EL (cell line): ENCODE measurements at regions not wholly inside any gene's neighbourhood (a gene's known extent, or its start where the extent isn't known, plus 50 kb on each side); places are given as distances from the start of the nearest gene placed in this dataset.

Experiments
- DNase-seq: peaks from one replicate; pipeline ENCODE4 v3.0.0-alpha.2; 2016

DNA sequence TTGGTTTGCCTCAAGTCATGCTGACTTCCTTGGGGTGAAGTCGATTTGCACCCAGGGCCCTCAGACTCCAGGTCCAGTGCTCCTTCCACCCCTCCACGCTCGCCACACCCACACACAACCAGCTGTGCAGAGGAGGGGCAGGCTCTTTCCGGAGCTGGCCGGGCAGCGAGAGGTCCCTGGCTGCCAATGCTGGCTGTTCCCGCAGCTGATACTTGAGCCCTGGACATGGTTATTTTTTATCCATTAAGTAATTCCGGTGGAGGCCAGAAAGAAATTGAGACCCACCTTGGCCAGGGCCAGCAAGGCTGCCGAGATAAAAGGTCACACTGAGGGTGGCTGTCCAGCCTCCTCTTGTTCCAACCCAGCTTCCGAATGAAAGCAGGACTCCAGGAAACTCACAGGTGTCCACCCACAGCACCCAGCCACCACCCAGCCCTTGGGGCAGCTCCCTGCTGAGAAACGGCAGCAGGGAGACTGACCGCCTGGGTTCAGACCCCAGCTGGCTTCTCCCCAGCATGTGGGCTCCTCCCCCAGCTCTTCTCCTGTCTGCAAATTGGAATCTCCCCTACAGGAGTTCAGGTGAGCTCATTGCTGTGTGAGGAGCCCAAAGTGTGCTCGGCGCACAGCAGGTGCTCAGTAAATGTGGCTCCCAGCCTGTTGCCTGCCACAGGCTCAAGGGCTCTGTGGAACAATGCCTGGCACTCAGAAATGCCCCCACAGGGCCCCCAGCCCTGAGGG, 77.8 kb downstream of the PDGFA start:
- DNase-seq: no peak

DNA sequence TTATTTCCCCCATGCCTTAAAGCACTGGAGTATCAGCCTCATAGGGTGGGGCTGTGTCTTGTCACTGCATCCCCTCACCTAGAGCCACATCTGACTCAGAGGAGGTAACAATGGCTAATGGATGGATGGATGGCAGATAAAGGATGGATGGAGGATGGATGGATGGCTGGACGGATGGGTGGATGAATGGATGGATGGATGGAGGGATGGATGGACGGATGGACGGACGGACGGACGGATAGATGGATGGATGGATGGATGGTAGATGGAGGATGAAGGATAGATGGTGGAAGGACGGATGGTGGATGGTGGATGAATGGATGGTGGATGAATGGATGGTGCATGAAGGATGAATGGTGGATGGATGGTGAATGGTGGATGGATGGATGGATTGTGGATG, 77.2 kb downstream of the PDGFA start:
- DNase-seq: no peak

DNA sequence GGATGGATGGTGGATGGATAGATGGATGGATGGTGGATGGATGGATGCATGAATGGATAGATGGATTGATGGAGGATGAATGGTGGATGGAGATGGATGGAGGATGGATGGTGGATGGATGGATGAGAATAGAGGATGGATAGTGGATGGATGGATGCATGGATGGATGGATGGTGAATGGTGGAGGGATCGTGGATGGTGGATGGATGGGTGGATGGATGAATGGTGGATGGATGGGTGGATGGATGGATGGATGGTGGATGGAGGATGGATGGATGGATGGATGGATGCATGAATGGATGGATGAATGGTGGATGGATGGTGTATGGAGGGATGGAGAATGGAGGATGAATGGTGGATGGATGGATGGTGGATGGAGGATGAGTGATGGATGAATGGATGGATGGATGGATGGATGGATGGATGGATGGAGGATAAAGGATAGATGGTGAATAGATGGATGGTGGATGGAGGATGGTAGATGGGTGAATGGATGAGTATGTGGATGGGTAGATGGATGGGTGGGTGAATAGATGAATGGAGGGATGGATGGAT, 76.3 kb downstream of the PDGFA start:
- no peak for DNase-seq

GRCh38 chr7:444606-445005, 75.0 kb downstream of the PDGFA start:
- no peak for DNase-seq

DNA sequence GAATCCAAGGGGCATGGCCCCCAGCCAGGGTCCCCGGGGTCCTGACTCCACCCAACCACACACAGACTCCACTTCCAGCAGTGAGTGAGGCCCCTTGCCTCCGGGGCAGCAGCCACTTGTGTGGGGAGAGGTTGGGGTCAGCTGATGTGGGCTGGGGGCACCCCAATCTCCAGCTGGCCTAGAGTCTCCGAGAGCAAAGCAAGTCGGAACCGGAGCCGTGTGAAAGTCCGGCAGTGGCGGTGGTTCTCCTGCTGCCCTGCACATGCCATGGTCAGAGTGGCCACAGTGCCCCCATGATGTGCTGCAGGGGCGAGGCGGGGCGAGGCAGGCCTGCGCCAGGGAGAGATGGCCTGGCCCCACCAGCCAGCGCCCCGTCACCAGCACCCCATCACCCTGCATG, 74.6 kb downstream of the PDGFA start:
- no peak for DNase-seq

- DNase-seq: no peak
Measured at GRCh38 chr7:445563-446288, 73.9 kb downstream of the PDGFA start.

DNA sequence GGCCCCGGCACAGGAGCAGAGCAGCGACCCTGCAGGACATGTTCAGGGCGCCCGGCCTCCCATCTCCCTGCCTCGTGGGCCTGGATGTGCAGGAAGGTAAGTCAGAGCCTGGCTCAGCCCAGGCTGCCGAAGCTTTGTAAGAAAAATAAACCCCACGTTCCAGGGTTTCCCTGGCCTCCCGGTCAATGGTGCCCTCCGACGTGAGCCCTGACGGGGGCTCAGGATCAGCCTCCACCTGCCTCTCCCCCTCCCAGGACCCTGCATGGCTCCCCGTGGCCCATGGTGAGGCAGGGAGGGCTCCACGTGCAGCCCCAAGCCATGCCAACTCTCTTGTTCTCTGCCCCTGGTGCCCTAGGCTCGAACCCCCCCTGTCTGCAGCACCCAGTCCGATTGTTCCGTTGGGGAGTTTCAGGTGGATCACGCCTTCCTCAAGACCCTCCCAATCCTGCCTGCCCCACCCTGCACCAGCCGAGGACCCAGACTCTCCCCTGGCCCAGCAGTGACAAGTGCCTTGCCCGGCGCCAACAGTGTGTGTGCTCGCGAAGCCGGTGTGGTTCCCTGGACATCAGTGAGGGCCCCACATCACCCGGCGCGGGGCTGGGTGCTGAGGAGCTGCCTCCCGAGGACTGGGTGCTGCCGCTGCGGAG, 73.2 kb downstream of the PDGFA start:
- DNase-seq: no peak
